GM12874 (cell line): ENCODE measurements at regions not wholly inside any gene's neighbourhood (a gene's known extent, or its start where the extent isn't known, plus 50 kb on each side); places are given as distances from the start of the nearest gene placed in this dataset.

Experiments
- TF ChIP-seq, protein P1 (sequence below): IDR thresholded peaks from 2 replicates; pipeline ENCODE4 v1.5.1; 2011; ENCODE audit warnings: low read depth, mild to moderate bottlenecking, control low read depth, low read length, moderate library complexity; ENCODE audit not compliant: insufficient read depth

DNA sequence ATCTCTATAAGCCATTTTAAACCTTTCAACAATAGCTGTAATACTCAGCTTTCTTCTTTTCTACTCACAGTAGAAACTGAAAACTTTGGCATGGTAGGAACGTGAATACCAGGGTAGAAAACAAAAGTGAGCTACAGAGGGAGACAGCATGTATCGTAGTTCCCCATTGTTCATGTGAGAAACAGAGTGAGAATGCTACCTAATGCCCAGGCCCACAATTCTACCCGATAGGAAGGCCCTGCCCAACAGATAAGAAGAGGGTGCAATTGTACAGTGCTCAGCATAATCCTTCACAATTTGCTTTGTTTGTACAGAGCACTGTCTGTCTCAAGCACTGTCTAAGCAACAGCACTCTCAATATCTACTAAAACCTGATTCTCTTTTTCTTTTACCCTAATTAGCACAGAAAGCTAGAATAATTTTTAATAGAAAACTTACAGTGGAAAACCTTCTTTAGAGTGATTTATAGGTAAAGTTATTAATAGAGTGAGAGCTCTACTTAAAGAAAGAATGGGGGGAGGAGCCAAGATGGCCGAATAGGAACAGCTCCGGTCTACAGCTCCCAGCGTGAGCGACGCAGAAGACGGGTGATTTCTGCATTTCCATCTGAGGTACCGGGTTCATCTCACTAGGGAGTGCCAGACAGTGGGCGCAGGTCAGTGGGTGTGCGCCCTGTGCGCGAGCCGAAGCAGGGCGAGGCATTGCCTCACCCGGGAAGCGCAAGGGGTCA lies 322.3 kb downstream of the EFNB2 start:
- TF ChIP-seq, protein P1, sequence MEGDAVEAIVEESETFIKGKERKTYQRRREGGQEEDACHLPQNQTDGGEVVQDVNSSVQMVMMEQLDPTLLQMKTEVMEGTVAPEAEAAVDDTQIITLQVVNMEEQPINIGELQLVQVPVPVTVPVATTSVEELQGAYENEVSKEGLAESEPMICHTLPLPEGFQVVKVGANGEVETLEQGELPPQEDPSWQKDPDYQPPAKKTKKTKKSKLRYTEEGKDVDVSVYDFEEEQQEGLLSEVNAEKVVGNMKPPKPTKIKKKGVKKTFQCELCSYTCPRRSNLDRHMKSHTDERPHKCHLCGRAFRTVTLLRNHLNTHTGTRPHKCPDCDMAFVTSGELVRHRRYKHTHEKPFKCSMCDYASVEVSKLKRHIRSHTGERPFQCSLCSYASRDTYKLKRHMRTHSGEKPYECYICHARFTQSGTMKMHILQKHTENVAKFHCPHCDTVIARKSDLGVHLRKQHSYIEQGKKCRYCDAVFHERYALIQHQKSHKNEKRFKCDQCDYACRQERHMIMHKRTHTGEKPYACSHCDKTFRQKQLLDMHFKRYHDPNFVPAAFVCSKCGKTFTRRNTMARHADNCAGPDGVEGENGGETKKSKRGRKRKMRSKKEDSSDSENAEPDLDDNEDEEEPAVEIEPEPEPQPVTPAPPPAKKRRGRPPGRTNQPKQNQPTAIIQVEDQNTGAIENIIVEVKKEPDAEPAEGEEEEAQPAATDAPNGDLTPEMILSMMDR: no peak

DNA sequence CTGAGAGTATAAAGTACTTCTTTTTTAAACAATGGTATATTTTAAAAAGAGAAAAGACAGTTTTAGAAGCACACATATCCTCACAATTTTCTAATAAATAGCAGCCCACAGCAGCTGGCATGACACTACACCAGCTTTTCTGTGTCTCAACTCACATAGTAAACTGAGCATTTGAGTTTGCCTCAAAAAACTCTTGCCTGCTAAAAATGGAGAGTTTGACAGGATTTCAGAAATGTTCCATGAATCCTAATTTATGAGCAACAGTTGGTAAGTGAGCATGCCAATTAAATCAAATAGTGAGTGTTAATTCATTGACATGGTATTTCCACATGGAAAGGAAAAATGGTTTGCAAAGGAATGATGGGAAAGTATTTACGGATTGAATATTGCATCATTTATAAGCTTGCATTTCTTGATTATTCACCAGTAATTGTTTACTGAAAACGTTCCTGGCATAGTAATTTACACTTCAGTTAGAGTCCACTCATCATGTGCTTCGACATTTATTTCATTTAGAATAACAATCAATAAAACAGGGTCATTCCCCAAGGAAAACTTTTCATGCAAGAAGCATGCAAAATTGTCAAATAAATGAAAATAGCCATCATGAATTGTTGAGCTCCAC lies 323.0 kb downstream of the EFNB2 start:
- TF ChIP-seq, protein P1: no peak

DNA sequence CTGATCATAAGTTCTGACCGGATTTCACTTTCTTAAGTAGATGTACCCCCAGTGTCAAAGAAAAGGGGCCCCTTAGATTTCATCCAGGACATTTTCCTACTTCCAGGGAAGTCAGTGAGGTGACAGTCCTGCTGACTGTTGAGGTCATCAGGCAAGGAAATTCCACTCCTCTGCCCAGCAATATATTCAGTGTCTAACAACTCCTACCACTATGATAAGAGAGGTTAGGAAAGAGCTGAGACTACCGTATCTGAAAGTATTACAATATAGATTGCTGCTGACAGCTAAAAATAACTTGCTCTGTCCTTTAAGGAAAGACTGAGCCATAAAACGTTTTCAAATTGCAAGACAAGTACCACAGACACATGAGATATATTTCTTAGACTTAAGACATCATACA lies 325.1 kb downstream of the EFNB2 start:
- TF ChIP-seq, protein P1: no peak

DNA sequence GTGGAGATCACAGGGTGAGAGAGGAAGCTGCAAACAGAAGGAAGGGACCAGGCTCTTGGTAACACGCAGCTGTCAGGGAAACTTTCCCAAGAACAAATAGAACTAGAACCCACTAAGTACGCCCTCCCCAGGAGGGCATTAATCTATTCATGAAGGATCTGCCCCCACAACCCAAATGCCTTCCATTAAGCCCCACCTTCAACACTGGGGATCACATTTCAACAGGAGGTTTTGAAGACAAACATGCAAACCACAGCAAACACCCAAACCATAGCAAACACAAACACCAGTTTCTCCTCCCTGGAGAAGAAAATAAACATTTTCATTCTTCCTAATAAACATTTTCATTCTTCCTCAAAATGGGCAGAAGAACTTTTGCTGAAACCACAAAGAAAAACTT lies 329.6 kb downstream of the EFNB2 start:
- TF ChIP-seq, protein P1: no peak

DNA sequence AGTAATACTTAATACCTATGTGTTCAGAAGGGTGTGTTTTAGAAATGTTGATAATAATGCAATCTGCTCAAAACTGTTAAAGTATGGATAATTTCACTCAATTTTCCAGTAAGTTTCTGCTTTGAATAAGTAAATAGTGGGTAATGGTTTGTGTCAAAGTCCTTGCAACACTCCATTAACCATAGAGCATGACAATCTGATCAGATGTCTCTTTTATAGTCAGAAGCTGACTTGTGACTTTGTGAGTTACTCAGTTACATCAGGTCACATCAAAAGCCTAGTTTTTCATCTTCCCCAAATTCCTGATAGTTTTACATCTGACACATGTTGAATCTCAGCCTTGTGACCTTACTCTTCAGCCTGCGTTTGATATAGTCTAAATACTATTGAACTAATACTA lies 338.0 kb downstream of the EFNB2 start:
- TF ChIP-seq, protein P1: no peak

DNA sequence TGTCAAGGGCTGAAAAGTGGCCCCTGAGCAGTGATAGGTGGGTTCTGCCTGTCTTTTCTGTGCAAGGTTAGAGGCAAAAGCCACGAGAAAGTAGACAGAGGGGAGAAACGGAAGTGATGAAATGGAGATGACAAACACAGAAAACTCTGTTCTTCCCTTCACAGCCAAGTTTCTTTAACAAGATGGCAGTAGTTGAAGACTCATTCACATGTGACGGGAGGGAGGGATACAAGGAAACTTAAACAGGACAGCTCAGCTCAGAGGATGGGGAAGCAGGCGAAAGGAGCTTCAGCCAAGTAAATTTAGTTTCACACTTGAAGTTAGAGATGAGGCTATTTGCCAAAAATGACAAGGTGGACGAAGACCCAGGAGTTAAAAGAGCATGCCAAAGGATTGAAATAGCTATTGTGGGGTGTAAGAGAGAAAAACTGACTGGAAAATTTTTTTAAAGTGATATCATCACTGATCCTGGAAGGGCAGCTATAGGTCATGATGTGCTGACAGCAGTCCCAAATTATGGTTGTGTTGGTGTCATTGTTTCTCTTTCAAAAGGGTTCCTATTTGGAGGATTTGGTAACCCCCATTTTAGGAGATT lies 347.9 kb downstream of the EFNB2 start:
- TF ChIP-seq, protein P1: no peak

DNA sequence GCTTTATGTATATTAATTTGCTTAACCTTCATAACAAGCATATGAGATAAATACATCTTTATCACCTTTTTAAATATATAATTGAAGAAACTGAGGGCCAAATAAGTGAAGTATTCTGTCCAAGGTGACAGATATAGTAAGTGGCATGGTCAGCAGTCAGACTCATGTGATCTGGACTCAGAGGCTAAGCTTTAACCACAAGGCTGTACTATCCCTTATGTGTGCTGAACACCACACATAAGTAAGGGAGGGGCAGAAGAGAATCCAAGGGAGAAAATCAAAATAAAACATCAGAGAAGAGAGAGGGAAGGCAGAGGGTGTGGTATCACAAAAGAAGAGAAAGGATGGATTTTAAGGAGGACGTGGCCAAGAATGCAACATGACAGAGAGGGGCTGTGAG lies 348.4 kb downstream of the EFNB2 start:
- TF ChIP-seq, protein P1: no peak
